HG03196 (cell line): ENCODE measurements at regions not wholly inside any gene's neighbourhood (a gene's known extent, or its start where the extent isn't known, plus 50 kb on each side); places are given as distances from the start of the nearest gene placed in this dataset.

Experiments
- ATAC-seq: cut with Tn5 transposase; IDR thresholded peaks from one replicate; pipeline ENCODE4 v1.9.1; 2021; ENCODE audit not compliant: unreplicated experiment

- no peak for ATAC-seq
These were observed 511.2 kb upstream of the RAG2 start for GRCh38 chr11:37109286-37109585.

DNA sequence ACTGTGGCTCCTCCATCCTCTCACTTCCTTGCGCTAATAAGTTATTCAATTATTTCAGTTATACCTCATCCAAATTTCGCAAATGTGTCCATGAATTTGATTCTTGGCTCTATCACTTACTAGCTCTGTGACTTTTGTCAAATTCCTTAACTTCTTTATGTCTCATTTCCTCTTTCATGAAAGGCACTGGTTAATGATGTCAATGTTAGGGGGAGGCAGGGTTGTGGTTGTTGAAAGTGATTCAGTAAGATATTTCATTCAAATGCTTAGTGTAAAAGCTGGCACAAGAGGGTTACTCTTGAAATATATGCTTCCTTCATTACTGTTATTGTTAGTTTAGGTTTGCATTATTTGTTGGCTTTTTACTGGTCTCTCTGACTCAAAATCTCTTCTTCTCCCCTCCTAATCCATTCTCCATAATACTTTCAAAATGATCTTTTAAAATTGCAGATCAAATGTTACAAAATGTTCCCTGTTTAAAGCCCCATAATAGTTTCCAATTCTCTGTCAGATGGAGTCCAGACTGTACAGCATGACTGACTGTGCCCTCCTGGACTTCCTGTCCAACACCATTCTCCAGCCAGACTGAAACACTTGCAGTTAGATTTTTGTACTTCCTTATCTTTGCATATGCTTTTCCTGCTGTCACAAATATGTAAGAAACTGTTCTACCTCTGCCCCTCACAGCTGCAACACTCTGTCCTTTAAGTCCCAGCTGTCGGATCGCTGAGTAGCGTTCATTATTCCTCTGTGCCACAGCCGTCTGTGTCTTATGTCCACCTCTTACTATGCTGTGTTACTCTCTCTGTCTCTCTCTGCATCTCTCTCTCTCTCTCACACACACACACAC is 510.6 kb upstream of the RAG2 start:
- ATAC-seq: no peak

GRCh38 chr11:37107831-37108230 is 509.8 kb upstream of the RAG2 start:
- no peak for ATAC-seq

DNA sequence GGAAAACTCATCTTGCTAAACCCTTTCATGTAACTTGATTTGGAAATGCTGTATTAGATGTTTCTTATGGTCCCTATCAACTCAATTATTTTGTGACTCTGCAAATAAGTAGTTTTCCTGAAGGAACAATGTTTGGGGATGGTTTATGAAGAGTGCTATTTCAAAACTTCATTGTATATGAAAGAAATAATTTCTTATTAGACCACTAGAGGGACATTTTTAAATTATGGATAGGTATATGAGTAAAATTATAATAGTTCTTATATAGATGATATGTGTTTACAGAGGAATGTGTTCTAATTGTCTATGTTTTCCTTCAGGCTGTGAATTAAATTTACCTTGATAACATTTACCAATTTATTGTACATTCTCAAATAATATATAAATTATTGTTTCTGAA is 509.4 kb upstream of the RAG2 start:
- no peak for ATAC-seq

DNA sequence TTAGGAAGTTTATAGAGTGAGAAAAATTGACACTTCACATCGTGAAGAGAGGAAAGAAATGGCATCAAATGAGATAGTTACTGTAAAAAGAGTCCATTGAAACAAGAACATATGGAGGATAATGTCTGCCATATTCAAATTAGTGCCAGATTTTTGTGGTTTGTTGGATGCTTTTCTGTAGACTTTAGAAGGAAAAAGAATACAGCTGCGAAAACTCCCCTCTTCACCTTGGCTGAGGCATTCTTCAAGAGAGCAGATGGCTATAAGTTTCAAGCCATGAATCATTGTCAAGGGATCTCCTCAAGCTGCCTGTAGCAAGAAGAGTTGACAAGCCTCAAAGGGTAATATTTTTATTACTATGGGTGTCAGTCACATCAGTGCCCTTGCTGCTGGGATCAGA is 507.4 kb upstream of the RAG2 start:
- no peak for ATAC-seq

- ATAC-seq: no peak
These were observed 506.3 kb upstream of the RAG2 start for GRCh38 chr11:37104380-37104779.

DNA sequence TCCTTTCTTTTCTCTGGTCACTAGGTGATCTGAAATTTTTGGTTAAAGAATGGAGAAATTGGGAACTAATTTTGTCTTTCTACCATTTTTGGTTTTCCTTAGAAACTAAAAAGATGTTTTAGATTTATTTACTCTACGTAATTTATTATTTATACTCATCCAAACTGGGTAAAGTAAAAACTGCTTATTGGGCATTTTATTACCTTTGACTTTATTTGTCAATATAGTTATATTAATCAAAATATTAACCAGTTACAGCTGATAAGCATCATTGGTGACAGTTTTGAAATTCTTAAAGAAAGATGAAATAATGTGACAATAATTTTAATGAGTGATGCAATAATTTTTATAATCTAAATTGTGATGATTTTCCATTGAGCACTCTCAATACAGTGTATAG is 502.0 kb upstream of the RAG2 start:
- ATAC-seq: no peak

GRCh38 chr11:37092487-37092886 is 494.5 kb upstream of the RAG2 start:
- ATAC-seq: no peak

GRCh38 chr11:37089439-37089838 is 491.4 kb upstream of the RAG2 start:
- no peak for ATAC-seq

GRCh38 chr11:37088573-37088910 is 490.5 kb upstream of the RAG2 start:
- no peak for ATAC-seq

DNA sequence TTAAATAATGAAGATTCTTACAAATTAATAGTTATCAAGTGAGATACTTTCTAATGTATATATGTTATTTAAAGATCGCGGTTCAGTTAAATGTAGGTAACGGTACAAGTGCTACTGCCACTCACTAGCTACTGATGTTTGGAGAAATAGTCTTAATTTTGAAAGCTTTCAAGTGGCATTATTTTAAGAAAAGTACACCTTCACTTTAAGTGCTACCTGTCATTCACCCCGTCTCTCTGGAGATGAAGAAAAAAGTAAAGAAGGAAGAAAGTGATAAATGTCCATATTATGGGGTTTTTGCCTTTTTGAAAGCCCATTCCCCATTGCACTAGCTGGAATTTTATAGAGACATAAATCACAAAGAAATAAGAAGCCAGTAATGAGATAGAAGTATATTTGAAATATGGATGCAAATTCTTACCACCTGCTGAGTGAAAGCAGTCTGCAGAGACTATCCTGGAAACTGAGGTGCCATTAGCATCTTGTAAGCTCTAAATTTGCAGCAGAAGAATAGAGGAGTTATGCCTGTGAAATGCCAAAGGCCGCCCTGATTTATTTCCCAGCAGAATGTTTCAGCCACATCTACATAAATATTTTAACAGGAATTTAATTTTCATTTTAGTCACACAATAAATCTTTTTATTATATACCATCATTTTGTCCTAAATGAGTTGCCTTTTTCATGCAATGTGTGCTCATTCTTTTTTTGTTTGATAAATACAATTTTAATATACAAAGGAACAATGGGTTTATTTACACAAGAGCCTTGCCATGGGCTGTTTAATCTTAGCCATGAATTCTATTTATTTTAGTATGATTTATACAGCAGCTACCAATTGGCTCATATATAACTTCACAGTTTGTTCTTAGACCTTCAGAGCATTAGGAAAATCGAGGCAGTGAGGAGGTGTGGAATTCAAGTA is 489.9 kb upstream of the RAG2 start:
- ATAC-seq: no peak

DNA sequence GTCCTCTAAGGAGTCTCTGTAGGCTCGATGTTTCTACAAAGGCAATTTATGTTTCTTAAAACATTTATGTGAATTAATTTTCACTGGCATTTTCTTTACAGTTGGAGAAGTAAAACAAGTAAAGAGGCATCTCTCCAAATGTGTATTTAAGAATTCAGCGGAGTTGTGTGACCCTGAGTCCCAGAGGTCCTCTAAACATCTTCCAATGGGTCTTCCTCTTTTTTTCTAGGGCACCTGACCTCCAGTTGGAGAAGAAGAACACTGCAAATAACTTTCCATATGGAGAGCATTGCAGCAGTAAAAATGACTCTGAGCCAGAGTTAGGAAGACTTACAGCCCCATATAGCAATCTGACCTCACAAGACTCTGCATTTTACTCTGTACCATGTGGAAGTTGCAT is 480.5 kb upstream of the RAG2 start:
- no peak for ATAC-seq

- no peak for ATAC-seq
These were observed 478.8 kb upstream of the RAG2 start for GRCh38 chr11:37076866-37077265.

DNA sequence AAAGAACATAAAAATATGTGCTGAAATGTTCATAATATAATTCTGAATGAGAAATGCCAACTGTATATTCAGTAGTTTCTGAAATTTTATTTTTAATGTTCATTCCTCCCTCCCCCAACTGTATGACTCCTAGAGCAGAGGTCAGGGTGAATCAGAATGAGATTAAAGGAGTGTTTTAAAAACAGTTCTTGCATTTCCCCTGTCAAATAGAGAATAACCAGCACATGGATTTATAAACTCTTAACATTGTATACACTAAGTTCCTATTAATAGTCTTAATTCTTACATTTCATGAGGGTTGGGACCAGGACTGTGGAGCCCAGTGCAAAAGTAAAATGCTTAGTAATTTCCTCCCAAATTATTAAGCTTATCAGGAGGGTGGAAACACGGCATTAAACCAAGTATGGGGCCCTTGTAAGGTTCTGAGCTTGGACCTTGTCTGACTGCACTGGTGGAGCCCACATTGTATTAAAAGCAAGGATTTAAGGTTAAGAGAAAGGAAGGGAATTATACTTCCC is 474.6 kb upstream of the RAG2 start:
- ATAC-seq: no peak

DNA sequence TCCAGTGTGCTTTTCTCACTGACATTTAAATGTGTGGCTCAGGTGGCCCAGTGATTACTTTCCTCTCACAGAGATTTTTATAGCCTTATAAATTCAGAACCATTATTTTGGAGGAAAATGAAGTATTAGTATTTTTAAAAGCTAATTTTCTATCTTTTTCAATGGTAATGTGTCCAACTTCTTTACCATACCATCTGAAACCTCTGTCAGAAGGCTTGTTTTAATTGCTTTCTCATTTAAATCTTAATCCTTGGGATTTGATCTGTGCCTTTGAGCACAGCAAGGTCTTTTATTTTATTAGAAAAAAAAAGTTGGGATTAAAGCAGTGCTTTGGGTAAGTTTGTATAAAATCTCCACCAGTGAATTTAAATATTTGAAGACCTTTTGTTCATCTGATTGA is 452.3 kb upstream of the RAG2 start:
- ATAC-seq: no peak

GRCh38 chr11:37040921-37041320 is 442.9 kb upstream of the RAG2 start:
- no peak for ATAC-seq

DNA sequence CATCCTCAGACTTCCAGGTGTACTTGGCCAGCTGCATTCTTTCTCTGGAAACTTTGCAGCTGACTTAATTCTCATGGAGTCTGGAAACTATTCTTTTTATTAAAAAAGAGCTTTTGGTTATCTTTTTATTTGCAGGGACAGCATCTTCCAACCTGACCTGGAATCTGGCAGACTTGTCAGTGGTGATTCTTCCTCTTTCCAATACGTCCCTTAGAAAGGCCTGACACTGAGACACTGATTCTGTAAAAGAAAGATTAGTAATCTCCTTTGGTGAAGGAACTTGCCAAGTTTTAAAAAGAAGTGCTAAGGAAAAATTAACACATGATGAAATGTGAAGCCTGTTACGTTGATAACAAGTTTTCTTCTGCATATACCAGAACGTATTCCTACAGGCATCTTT is 440.9 kb upstream of the RAG2 start:
- ATAC-seq: no peak

DNA sequence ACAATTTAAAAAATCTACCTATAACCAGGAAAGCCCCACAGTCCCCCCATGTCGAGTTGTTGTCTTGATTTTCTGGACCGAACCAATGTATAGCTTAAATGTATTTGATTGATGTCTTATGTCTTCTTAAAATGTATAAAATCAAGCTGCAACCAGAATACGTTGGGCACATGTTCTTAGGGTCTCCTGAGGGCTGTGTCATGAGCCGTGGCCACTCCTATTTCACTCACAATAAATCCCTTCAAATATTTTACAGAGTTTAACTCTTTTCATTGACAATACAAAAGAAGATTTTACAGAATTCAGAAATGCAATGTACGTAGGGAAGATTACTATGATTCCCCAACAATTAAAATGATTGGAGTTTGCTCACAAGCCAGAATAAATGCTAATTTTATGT is 428.7 kb upstream of the RAG2 start:
- no peak for ATAC-seq

GRCh38 chr11:37026326-37026725 is 428.3 kb upstream of the RAG2 start:
- no peak for ATAC-seq

- ATAC-seq: no peak
These were observed 408.5 kb upstream of the RAG2 start for GRCh38 chr11:37006563-37006962.

DNA sequence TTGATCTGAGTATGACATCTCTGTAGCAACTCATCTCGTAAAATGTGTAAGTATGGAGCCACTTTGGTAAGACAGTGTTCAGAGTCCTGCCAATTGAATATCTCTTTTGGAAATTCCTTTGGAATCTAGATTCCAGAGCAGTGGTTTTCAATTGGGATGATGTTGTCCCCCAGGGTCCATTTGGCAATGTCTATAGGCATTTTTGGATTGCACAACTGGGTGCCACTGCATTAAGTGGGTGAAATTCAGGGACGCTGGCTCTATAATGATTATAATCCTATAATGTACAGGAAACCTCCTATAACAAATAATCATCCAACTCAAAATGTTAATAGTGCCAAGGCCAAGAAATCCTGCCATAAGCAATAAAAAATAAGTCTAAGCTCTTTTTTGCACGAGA is 404.8 kb upstream of the RAG2 start:
- no peak for ATAC-seq

- ATAC-seq: no peak
These were observed 399.6 kb upstream of the RAG2 start for GRCh38 chr11:36997656-36998055.
